Parathyroid adenoma (tissue), 2 donors: ENCODE measurements at regions not wholly inside any gene's neighbourhood (a gene's known extent, or its start where the extent isn't known, plus 50 kb on each side); places are given as distances from the start of the nearest gene placed in this dataset.

Experiments
- H2AFZ ChIP-seq: fragments of 300-600 bp; sonication (generic); one replicate; pipeline ENCODE4 v1.7.0; 2017; ENCODE audit warnings: antibody characterized with exemption, mild to moderate bottlenecking
- H3K27ac ChIP-seq: fragments of 300-600 bp; sonication (generic); one replicate; pipeline ENCODE4 v1.7.0; 2017
- H3K27me3 ChIP-seq: fragments of 300-600 bp; sonication (generic); one replicate; pipeline ENCODE4 v1.7.0; 2017; ENCODE audit warnings: low read length; ENCODE audit not compliant: control insufficient read depth, insufficient read depth
- H3K36me3 ChIP-seq: fragments of 300-600 bp; sonication (generic); one replicate; pipeline ENCODE4 v1.7.0; 2017; ENCODE audit warnings: low read length; ENCODE audit not compliant: control insufficient read depth, insufficient read depth
- H3K4me1 ChIP-seq: fragments of 300-600 bp; sonication (generic); one replicate; pipeline ENCODE4 v1.7.0; 2017; ENCODE audit warnings: control low read depth
- H3K4me2 ChIP-seq: fragments of 300-600 bp; sonication (generic); one replicate; pipeline ENCODE4 v1.7.0; 2017; ENCODE audit warnings: low read length
- H3K4me3 ChIP-seq: fragments of 300-600 bp; sonication (generic); one replicate; pipeline ENCODE4 v1.7.0; 2017; ENCODE audit warnings: low read depth, low read length
- H3K79me2 ChIP-seq: fragments of 300-600 bp; sonication (generic); one replicate; pipeline ENCODE4 v1.7.0; 2017; ENCODE audit warnings: control low read depth
- H3K9ac ChIP-seq: fragments of 300-600 bp; sonication (generic); one replicate; pipeline ENCODE4 v1.7.0; 2017; ENCODE audit warnings: mild to moderate bottlenecking
- H3K9me3 ChIP-seq: fragments of 300-600 bp; sonication (generic); one replicate; pipeline ENCODE4 v1.7.0; 2017; ENCODE audit warnings: low read length; ENCODE audit not compliant: control insufficient read depth
- TF ChIP-seq, protein P1 (sequence below): fragments of 300-600 bp; sonication (generic); IDR thresholded peaks from one replicate; pipeline ENCODE4 v1.7.0; 2017; ENCODE audit warnings: antibody characterized with exemption, mild to moderate bottlenecking
- donor health status: primary hyperparathyroidism.

GRCh38 chr1:68293122-68293521 is 60.8 kb upstream of the WLS start:
- no peaks in the 10 kb centered on the region for H3K79me2 ChIP-seq
- no peaks in the 10 kb centered on the region for H3K27me3 ChIP-seq
- TF ChIP-seq, protein P1, sequence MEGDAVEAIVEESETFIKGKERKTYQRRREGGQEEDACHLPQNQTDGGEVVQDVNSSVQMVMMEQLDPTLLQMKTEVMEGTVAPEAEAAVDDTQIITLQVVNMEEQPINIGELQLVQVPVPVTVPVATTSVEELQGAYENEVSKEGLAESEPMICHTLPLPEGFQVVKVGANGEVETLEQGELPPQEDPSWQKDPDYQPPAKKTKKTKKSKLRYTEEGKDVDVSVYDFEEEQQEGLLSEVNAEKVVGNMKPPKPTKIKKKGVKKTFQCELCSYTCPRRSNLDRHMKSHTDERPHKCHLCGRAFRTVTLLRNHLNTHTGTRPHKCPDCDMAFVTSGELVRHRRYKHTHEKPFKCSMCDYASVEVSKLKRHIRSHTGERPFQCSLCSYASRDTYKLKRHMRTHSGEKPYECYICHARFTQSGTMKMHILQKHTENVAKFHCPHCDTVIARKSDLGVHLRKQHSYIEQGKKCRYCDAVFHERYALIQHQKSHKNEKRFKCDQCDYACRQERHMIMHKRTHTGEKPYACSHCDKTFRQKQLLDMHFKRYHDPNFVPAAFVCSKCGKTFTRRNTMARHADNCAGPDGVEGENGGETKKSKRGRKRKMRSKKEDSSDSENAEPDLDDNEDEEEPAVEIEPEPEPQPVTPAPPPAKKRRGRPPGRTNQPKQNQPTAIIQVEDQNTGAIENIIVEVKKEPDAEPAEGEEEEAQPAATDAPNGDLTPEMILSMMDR: no peak
- no peaks in the 10 kb centered on the region for H3K9me3 ChIP-seq
- H3K4me1 ChIP-seq: peaks cover 5% of the 10 kb centered on the region
- no peak overlapping the region for H3K4me2 ChIP-seq
- H3K9ac ChIP-seq: no peak overlapping the region
- peak overlapping the region; percentile 53 for H2AFZ ChIP-seq
- H3K4me3 ChIP-seq: no peak overlapping the region
- no peaks in the 10 kb centered on the region for H3K36me3 ChIP-seq
- no peak overlapping the region for H3K27ac ChIP-seq

- H3K4me2 ChIP-seq: peak overlapping the region; percentile 20
- no peaks in the 10 kb centered on the region for H3K36me3 ChIP-seq
- no peaks in the 10 kb centered on the region for H3K27me3 ChIP-seq
- H3K79me2 ChIP-seq: no peaks in the 10 kb centered on the region
- no peak overlapping the region for H3K4me3 ChIP-seq
- peak overlapping the region; percentile 33 for H2AFZ ChIP-seq
- H3K9ac ChIP-seq: no peak overlapping the region
- H3K27ac ChIP-seq: peak overlapping the region; percentile 54
- H3K4me1 ChIP-seq: peaks cover 5% of the 10 kb centered on the region
- no peaks in the 10 kb centered on the region for H3K9me3 ChIP-seq
- TF ChIP-seq, protein P1: no peak
Measured at GRCh38 chr1:68291688-68292384, 59.5 kb upstream of the WLS start.

DNA sequence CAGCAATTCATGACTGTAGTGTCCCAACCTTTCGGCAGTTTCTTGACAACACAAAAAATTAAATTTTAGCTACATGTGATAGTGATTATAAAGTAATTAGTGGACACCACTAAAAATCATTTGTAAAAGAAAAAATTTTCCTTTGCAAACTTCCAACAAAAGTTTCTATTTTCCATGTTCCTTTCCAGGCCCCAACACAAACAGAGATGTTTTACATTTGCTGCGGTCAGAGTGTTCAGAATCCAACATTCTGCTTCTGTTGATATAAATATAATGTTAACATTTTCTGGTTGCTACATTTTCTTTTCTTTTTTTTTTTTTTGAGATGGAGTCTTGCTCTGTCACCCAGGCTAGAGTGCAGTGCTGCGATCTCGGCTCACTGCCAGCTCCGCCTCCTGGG is 54.9 kb upstream of the WLS start:
- H3K4me2 ChIP-seq: no peak overlapping the region
- no peaks in the 10 kb centered on the region for H3K9me3 ChIP-seq
- no peak overlapping the region for H3K27ac ChIP-seq
- no peaks in the 10 kb centered on the region for H3K4me1 ChIP-seq
- no peaks in the 10 kb centered on the region for H3K27me3 ChIP-seq
- no peaks in the 10 kb centered on the region for H3K36me3 ChIP-seq
- H3K79me2 ChIP-seq: no peaks in the 10 kb centered on the region
- TF ChIP-seq, protein P1: no peak
- no peak overlapping the region for H3K4me3 ChIP-seq
- H2AFZ ChIP-seq: no peak overlapping the region
- H3K9ac ChIP-seq: no peak overlapping the region

DNA sequence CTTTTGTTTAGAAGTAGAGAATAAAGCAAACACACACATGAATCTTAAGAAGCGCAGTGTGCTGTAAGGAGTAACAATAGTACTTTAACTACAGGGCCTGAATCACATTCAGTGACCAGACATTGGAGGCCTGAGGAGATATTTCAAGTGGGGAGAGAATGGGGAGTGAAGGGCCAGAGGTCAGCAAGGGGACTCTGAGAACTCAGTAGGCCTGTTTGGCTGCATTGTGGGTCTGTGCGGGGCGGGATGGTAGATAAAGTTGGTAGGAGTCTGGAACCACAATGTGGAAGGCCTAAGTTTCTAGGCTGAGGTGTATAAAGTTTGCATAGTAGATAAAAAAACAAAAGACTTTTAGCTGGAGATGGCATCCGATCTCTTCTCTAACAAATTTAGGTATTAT is 52.7 kb upstream of the WLS start:
- Histone ChIP-seq H3K9ac (no peak overlapping the region), H3K27ac (no peak overlapping the region), H2AFZ (no peak overlapping the region), H3K4me1 (no peaks in the 10 kb centered on the region), H3K9me3 (no peaks in the 10 kb centered on the region), H3K4me2 (no peak overlapping the region), H3K36me3 (no peaks in the 10 kb centered on the region), H3K27me3 (no peaks in the 10 kb centered on the region), H3K4me3 (no peak overlapping the region), H3K79me2 (no peaks in the 10 kb centered on the region)
- TF ChIP-seq, protein P1: no peak
